ENCODE measurements at regions not wholly inside any gene's neighbourhood (a gene's known extent, or its start where the extent isn't known, plus 50 kb on each side); places are given as distances from the start of the nearest gene placed in this dataset.

DNA sequence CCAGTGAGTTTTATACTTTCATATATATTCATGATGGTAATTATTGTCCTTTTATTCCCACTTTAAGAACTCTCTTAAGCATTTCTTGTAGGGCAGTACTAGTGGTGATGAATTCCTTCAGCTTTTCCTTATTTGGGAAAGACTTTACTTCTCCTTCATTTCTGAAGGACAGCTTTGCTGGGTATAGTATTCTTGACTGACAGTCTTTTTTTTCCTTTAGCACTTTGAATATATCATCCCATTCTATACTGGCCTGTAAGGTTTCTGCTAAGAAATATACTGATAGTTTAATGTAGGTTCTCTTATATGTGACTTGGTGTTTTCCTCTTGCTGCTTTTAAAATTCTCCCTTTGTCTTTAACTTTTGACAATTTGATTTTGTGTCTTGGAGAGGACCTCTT, 109.0 kb upstream of the FSTL4 start:
- TF ChIP-seq, protein P1, sequence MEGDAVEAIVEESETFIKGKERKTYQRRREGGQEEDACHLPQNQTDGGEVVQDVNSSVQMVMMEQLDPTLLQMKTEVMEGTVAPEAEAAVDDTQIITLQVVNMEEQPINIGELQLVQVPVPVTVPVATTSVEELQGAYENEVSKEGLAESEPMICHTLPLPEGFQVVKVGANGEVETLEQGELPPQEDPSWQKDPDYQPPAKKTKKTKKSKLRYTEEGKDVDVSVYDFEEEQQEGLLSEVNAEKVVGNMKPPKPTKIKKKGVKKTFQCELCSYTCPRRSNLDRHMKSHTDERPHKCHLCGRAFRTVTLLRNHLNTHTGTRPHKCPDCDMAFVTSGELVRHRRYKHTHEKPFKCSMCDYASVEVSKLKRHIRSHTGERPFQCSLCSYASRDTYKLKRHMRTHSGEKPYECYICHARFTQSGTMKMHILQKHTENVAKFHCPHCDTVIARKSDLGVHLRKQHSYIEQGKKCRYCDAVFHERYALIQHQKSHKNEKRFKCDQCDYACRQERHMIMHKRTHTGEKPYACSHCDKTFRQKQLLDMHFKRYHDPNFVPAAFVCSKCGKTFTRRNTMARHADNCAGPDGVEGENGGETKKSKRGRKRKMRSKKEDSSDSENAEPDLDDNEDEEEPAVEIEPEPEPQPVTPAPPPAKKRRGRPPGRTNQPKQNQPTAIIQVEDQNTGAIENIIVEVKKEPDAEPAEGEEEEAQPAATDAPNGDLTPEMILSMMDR (IDR thresholded peaks at IDR 0.05), result no peak
- TF ChIP-seq POLR2A (IDR thresholded peaks at IDR 0.05), result no peak

Measured in adrenal gland (tissue), 5 donors.